GM12878 (cell line): ENCODE measurements at regions not wholly inside any gene's neighbourhood (a gene's known extent, or its start where the extent isn't known, plus 50 kb on each side); places are given as distances from the start of the nearest gene placed in this dataset.

Experiments
- ATF7 ChIP-seq: fragments of 450-650 bp; IDR thresholded peaks from 2 replicates; pipeline ENCODE4 v1.6.1; 2016; ENCODE audit warnings: low read depth, mild to moderate bottlenecking
- BHLHE40 ChIP-seq, 2 experiments: fragments of 450-650 bp in 1 of 2; IDR thresholded peaks; 2 replicates each; pipeline ENCODE4 v1.6.1; 2011 to 2017; ENCODE audit warnings: low read depth in 2 of 2, borderline replicate concordance in 1 of 2, improper control_type of control experiment in 1 of 2, low read length in 1 of 2, mild to moderate bottlenecking in 1 of 2
- BRCA1 ChIP-seq: IDR thresholded peaks from 2 replicates; pipeline ENCODE4 v1.6.1; 2011; ENCODE audit warnings: low read depth, low read length, improper control_type of control experiment
- EGR1 ChIP-seq, 2 experiments: IDR thresholded peaks; 1 replicate in 1 of 2; 2 replicates in 1 of 2; pipeline ENCODE4 v1.6.1; 2011 to 2012; ENCODE audit warnings: low read depth in 2 of 2, low read length in 2 of 2, borderline replicate concordance in 1 of 2, mild to moderate bottlenecking in 1 of 2, moderate library complexity in 1 of 2
- EP300 ChIP-seq, 2 experiments: fragments of 150-350 bp in 1 of 2; IDR thresholded peaks; 2 replicates each; pipeline ENCODE4 v1.6.1; 2011 to 2012; ENCODE audit warnings: low read depth in 2 of 2, low read length in 2 of 2, borderline replicate concordance in 1 of 2, improper control_type of control experiment in 1 of 2, inconsistent platforms in 1 of 2; ENCODE audit not compliant: control insufficient read depth in 1 of 2
- EZH2 ChIP-seq: IDR thresholded peaks from 2 replicates; pipeline ENCODE4 v1.6.1; 2012; ENCODE audit warnings: low read depth, mild to moderate bottlenecking, control low read depth, inconsistent platforms, low read length, borderline replicate concordance; ENCODE audit not compliant: control insufficient read depth
- HDAC6 ChIP-seq: fragments of 200-600 bp; sonication (generic); IDR thresholded peaks from one replicate; pipeline ENCODE4 v1.8.0; 2017; ENCODE audit warnings: antibody characterized with exemption; ENCODE audit not compliant: unreplicated experiment
- IKZF1 ChIP-seq: fragments of 450-650 bp; conservative IDR thresholded peaks from 2 replicates; pipeline ENCODE4 v1.6.1; 2017; ENCODE audit warnings: antibody characterized with exemption, mild to moderate bottlenecking
- PAX8 ChIP-seq: fragments of 450-650 bp; IDR thresholded peaks from 2 replicates; pipeline ENCODE4 v1.6.1; 2017; ENCODE audit warnings: mild to moderate bottlenecking, moderate library complexity
- TF ChIP-seq, protein P1 (sequence below), 3 experiments: IDR thresholded peaks in 2 of 3; conservative IDR thresholded peaks in 1 of 3; 2 replicates each; pipeline ENCODE4 v1.5.1; 2011; ENCODE audit warnings: low read depth in 3 of 3, low read length in 3 of 3, mild to moderate bottlenecking in 3 of 3, control low read depth in 2 of 3, moderate library complexity in 2 of 3, inconsistent platforms in 1 of 3, mixed read lengths in 1 of 3; ENCODE audit not compliant: control insufficient read depth in 2 of 3, insufficient read depth in 1 of 3; ENCODE audit errors: extremely low read depth in 1 of 3

DNA sequence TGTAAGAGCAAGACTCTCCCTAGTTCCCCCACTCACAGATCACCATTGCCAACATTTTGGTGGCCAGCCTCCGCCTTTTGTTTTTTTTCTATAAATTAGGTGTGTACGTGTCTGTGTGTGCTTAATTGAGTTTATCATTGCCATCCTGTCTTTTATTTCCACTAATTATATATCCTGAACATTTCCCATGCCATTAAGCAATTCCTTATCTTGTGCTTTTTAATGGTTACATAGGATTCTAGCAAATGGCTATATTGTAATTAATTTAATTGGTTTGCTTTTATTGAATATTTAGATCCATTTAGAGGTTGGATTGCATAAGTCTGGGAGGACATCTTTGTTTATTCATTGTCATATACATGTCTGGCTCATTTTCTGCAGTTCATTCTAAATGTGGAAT, 107.3 kb upstream of the RTL1 start:
- TF ChIP-seq, protein P1, sequence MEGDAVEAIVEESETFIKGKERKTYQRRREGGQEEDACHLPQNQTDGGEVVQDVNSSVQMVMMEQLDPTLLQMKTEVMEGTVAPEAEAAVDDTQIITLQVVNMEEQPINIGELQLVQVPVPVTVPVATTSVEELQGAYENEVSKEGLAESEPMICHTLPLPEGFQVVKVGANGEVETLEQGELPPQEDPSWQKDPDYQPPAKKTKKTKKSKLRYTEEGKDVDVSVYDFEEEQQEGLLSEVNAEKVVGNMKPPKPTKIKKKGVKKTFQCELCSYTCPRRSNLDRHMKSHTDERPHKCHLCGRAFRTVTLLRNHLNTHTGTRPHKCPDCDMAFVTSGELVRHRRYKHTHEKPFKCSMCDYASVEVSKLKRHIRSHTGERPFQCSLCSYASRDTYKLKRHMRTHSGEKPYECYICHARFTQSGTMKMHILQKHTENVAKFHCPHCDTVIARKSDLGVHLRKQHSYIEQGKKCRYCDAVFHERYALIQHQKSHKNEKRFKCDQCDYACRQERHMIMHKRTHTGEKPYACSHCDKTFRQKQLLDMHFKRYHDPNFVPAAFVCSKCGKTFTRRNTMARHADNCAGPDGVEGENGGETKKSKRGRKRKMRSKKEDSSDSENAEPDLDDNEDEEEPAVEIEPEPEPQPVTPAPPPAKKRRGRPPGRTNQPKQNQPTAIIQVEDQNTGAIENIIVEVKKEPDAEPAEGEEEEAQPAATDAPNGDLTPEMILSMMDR (IDR thresholded peaks at IDR 0.05 in 2 of 3, conservative IDR thresholded peaks at IDR 0.05 in 1 of 3; ENCODE audit: control insufficient read depth in 2 of 3, extremely low read depth in 1 of 3, insufficient read depth in 1 of 3, low read depth in 3 of 3, low read length in 3 of 3), result no peak
- TF ChIP-seq EGR1 (IDR thresholded peaks at IDR 0.05; ENCODE audit: borderline replicate concordance in 1 of 2, low read depth in 2 of 2, low read length in 2 of 2), result no peak
- TF ChIP-seq EP300 (IDR thresholded peaks at IDR 0.05; ENCODE audit: borderline replicate concordance in 1 of 2, control insufficient read depth in 1 of 2, low read depth in 2 of 2, low read length in 2 of 2), result no peak
- TF ChIP-seq BRCA1, result no peak
- TF ChIP-seq ATF7, result no peak
- no peak for TF ChIP-seq BHLHE40 (IDR thresholded peaks at IDR 0.05; ENCODE audit: borderline replicate concordance in 1 of 2, low read depth in 2 of 2, low read length in 1 of 2)
- no peak for TF ChIP-seq HDAC6
- no peak for TF ChIP-seq IKZF1
- no peak for TF ChIP-seq EZH2
- TF ChIP-seq PAX8, result no peak
